GM12891 (cell line): ENCODE measurements at regions not wholly inside any gene's neighbourhood (a gene's known extent, or its start where the extent isn't known, plus 50 kb on each side); places are given as distances from the start of the nearest gene placed in this dataset.

Experiments
- PAX5 ChIP-seq: IDR thresholded peaks from 2 replicates; pipeline ENCODE4 v1.6.1; 2011; ENCODE audit warnings: low read length, moderate library complexity, mild to moderate bottlenecking; ENCODE audit not compliant: insufficient read depth, severe bottlenecking
- POLR2A ChIP-seq: IDR thresholded peaks from 2 replicates; pipeline ENCODE4 v1.6.1; 2011; ENCODE audit warnings: low read depth, low read length, control low read depth

DNA sequence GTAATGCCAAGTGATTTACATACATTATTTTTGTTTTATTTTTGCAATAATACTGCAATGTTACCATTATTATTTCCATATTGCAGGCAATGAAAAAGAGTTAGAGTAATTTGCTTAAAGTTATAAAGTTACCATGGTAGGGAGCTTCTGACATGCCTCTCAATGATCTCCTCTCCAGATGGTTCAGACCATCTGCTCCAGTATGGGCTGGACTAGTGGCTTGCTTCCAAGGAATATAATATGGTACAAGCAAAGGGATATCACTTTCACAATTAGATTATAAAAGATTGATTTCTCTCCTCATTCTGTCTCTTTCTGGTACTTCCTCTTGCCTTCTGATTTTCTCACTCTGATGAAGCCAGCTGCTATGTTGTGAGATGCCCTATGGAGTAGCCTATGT is 245.4 kb downstream of the INSIG2 start:
- TF ChIP-seq POLR2A, result no peak
- no peak for TF ChIP-seq PAX5
